HG03354 (cell line): ENCODE measurements at regions not wholly inside any gene's neighbourhood (a gene's known extent, or its start where the extent isn't known, plus 50 kb on each side); places are given as distances from the start of the nearest gene placed in this dataset.

ENCODE experiments used
- ATAC-seq: cut with Tn5 transposase; IDR thresholded peaks from one replicate; pipeline ENCODE4 v1.9.1; 2021; ENCODE audit warnings: mild to moderate bottlenecking; ENCODE audit not compliant: unreplicated experiment, poor library complexity, severe bottlenecking

DNA sequence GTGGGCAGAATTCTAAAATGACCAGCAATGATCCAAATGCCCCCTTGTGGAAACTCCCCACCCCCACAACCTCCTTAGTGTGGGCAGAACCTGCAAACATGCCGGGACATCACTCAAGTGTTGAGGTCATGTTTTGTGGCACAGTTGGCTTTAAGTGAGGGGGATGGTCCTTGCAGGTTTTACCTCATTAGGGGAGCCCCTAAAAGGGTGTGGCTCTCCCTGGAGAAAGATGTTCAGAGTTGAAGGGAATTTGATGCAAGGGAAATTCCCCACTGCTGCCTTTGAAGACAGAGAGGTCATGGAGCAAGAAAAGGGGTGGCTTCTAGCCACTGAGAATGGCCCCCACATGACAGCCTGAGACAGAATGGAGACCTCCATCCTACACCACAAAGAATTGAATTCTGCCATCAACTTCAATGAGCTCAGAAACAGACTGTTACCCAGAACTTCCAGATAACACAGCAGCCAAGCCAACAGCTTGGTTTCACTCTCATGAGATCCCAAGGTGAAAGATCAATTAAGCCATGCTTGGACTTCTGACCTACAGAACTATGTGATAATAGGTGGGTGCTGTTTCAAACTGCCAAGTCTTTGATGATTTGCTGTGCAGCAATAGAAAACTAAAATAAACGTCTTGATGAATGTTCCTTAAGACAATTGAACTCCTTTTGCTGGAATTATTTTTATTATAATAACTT lies 103.4 kb downstream of the MED10 start:
- no peak for ATAC-seq

DNA sequence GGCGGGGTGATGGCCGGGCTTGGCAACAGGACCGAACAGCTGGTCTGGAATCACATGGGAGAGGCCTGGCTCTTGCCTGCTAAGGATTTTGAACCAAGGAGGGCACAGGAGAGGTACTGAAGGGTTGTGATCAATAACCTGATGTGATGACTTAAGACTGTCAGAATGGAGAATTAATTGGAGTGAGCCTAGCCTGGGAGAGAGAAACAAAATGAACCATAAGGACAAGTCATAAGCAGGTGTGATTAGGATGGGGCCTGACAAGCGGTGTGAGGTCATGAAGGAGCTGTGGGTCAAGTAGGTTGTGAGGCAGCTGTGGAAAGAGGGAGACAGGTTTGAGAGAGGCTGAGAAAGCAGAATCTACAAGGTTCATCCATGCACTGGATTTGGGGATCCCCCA lies 104.6 kb downstream of the MED10 start:
- no peak for ATAC-seq

DNA sequence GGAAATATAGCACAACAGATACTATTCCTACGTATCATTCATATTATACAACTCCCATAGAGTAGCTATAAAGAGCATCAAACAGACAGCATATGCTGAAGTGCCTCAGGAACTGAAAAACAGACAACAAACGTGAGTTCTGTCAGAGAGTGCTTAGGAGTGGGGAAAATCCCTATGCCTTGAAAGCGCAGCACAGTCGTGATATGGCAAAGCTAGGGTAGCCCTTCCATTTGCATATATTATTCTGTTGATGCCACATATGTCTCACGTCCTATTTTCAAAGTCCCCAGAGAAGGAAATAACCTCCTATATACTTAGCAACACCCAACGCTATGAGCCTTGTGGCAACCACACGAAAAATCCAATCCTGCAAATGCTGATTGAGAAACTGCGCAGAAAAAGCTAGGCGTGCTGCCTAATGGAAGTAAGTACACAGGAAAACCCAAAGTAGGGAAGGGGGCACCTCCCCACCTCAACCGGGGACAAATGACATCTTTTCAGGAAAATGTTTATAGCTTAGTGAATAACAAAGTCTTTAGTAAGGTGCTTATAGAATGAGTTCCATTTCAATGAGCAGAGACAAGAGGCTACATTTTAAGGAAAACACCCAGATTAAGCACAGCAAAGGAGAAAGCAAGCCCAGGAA lies 105.1 kb downstream of the MED10 start:
- peak; percentile 58 for ATAC-seq

DNA sequence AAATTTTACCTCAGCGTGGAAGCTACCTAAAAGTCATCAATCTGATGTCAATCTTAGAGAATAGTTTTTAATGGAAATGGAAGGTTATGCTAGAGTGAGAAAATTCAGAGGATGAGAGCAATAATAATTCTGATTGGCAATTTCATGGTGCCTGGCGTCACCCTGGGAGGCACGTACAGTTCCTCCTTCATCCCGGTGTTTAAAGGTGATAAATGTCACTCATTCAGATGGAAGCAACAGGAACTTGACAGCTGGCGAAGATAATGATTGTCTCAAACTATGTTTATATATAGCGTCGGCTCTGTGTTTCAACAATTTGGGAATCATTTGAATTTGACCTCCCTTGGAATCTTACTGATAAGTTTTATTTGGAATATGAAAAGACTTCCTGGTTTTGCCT lies 108.4 kb downstream of the MED10 start:
- ATAC-seq, result no peak

DNA sequence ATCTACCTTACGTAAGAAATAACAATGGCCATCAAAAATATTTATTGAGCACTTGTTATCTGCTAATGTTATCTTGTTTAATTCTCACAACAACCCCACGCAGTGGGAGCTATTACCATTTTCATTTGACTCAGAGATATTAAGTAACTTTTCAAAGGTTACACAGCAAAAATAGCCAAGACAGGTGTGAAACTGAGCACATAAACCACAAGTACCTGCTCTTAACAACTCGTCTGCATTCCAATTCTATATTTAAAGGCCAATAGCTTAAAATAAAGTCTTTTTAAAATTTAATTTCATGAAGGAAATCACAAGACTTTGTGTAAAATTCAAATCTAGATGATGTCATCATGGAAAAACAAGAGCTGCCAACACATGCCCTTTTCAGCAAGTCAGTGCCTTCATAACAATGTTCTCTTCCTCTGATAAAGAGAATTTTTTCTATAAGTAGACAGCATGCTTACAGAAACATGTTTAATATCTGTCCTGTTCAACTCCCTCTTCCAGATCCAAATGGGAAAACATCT lies 111.6 kb downstream of the MED10 start:
- ATAC-seq, result no peak

DNA sequence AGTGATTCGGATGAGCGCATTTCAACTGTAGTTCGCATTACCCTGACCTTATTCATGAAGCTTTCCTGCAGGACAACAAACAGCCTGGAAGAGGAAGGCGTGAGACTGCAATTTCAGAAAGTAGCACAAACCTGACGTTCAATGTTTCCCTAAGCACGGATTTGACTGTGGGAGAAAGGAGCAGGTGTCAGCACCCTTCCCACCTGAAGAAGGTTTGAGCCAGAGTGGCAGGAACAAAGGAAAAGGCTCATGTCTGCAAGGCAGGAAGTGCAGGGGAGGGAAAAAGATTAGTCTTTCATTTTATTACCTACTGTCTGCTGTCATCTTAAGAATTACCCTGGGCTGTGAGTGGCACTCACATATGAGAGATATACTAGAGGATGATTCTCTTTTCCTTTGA lies 114.0 kb downstream of the MED10 start:
- no peak for ATAC-seq

DNA sequence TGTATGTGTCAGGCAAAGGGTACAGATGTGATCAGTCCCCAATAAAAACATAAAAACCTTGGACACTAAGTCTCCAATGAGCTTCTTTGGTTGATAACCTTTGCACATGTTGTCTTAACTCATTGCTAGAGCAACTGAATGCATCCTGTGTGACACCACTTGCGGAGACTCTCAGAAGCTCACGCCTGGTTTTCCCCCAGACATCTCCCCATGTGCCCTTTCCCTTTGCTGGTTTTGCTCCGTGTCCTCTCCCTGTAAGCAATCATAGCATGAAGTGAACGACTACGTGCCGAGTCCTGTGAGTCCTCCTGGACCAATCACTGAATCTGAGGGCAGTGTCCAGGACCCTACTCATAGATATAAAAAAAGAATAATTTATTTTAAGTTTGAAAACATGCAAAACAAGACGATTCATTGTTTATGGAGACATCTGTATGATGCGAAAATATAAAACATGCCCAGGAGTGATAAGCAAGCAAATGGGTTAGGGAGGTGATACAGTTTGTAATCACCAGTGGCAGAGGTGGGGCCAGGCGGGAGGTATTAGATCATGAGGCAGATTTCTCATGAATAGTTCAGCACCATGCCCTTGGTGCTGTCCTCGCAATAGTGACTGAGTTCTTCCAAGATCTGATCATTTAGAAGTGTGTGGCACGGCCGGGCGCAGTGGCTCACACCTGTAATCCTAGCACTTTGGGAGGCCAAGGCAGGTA lies 115.5 kb downstream of the MED10 start:
- no peak for ATAC-seq

DNA sequence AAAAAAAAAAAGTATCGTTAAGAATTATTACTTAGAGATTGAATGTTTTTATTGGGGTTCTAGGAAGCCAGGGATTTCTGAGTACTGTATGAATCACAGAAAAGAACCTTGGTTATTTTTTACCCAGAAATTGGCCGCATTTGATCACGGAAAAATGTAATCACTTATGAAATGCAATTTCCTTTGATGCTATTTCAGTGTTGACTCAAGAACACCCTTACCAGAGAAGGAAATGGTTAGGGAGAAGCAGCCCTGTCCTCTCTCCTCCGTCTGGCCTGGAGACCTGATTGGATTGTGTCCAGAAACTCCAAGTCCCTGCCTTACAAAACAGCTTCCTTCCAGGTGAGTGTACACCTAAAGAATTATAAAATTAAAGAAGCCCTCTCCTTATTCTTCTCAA lies 116.7 kb downstream of the MED10 start:
- ATAC-seq, result no peak

DNA sequence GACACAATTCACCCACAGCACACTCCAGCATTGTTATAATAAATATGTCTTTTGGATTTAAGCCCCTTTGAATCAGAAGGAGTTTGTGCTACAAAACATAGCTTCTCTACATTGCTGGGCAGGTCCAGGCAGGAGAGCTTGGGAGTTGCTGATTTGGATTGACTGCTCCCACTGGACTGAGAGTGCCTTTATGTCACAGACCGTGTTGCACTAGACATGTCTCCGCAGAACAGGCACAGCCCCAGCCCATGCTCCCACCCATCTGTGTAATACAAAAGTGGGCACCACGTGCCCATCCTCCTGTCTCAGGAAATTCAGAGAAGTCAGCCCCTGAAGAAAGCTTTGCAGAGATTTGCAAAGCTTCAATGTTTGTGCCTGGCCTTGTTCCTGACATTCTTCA lies 117.1 kb downstream of the MED10 start:
- no peak for ATAC-seq

DNA sequence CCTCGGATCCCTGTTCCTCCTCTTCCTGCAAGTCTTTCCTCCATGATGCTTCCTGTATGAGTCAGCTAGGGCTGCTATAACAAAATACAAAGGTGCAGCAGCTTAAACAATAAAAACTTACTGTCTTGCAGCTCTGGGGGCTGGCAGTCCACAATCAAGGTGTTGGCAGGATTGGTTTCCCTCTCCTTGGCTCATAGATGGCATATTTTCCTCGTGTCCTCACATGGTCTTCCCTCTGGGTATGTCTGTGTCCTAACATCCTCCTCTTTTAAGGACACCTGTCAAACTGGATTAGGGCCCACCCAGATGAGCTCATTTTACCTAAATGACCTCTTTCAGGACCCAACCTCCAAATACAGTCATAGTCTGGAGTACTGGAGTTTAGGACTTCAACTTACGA lies 117.5 kb downstream of the MED10 start:
- ATAC-seq, result no peak

DNA sequence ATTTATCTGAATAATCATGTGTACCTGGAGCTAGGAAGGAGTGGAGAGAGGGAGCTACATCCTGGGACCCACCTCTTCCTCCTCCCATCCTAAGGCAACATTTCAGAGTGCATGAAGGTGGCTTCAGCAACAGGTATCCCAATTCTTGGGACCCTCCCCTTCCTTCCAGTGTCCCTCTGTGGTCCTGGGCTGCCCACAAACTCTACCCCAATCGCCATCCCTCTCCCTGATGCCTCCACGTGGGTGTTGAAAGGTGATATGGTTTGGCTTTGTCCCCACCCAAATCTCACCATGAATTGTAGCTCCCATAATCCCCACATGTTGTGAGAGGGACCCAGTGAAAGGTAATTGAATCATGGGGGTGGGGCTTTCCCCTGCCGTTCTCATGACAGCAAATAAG lies 121.4 kb downstream of the MED10 start:
- no peak for ATAC-seq

DNA sequence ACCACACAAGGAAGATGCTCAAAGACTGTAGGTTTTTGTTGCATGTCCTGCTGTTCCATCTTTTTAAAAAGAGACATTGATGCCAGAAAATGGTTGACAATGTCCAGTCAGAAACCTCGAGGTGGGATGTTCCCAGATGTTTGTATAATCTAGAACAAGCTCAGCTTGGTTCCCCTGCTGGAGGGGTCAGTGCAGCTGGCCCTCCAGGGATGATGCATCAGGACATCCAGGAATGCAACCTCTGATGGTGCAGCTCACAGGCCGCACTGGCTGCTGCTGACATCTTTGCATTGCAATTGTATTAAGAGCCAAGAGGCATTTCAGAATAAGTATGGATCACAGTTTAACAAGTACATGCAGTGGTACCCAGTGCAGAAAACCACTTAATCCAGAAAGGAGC lies 122.4 kb downstream of the MED10 start:
- ATAC-seq, result no peak

DNA sequence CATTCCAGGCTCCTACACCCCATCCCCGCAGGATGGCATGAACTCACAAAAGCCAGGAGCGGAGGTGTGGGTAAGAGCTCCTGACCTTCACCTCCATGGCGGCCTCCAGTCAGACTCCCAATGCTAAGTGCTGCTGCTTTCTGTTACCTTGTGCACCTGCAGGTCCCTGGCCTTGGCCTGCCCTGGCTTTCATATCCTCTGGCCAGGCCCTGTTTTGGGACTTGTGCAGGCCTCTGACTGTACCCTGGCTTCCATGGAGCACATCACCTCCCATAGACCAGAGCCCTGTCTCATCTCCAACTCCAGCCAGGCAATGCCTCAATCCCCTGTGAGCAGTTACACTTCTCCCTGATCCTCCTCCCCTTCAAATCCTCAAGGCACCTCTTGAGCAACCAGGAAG lies 124.5 kb downstream of the MED10 start:
- no peak for ATAC-seq

DNA sequence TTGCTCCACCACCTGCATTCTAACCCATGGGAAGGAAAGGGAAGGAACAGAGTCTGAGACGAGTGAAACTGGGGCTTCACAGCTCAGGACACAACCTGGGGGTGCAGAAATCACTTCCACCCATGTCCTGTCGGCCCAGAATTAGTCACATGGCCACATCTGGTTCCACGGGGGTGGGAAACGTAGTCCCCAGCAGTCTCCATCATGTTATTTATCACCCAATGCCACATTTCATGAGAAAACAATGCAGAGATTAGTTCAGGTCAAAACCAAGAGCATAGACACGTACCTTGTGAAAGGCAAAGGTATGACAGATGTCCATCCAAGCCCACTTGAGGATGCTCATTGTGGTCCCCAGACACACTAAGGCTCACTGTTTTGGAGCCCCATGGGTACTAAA lies 125.1 kb downstream of the MED10 start:
- no peak for ATAC-seq

DNA sequence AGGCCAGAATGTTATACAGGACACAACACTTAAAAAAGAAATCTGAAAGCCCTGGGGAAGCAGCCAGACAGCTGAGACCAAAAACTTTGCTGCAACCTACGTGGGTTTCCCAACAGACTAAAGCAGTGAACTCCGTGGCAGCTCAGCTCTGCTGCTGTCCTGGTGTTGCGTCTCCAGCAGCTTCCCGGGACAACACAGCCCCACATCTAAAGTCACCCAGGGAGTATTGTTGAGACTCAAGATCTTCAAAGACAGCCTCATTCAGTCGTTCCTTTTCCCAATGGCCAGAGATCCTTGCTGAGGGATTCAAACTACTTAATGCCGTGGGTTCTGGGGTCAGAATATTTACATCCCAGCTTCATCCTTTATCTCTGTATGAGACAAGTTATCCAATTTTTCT lies 125.8 kb downstream of the MED10 start:
- ATAC-seq, result no peak

DNA sequence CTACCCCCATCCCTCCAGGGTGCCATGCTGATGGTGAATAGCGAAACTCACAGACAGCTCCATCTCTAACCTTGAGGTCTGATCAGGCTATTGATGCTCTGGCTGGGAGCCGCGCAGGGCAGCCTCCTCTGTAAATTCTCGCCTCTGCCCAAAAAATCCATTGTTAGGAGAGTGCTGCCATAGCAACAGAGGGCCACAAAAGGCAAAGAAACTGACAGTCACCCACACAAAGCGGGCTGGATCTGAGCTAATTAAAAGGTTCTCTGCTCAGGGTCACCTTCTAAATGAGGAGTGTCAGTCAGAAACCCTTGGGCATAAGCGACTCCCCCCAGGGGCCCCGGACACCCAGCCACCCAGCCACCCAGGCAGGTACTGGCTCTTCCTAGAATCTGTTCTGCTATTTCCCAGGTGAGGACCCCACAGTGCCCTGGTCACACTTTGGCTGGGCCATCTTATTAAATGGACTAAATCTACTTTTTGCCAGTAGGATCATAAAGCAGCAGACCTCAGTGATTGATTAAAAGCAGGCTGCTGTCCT lies 126.7 kb downstream of the MED10 start:
- no peak for ATAC-seq

DNA sequence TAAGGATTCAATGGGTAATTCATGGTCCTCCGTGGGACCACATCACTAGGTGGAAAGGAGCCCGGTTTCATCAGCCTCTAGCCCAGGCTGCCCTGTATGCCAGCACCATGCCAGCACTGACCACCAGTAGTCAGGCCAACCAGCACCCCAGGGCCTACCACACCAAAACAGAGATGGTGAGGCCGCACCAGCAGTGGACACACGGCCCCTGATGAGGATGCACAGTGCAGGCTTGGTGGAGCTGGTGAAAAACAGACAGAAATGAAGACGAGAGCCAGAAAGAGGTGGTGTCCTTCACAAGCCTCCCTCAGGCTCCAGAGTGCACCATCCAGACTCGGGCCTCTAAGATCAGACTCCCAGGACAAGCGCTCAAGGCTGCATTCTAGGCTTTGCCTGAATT lies 128.2 kb downstream of the MED10 start:
- ATAC-seq, result no peak

DNA sequence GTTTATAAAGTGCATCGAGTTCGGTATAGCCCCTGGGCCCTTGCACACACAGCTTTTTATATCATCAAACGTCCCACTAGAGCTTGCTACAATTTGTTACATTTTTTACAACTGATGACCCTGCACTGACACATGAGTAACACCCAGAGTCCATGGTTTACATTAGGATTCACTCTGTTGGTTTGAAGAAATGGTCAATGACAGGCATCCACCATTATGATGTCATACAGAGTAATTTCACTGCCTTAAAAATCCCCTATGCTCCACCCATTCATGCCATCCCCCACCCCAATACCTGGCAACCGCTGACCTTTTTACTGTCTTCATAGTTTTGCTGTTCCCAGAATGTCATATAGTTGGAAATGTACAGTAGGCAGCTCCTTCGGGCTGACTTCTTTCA lies 130.2 kb downstream of the MED10 start:
- ATAC-seq, result no peak

DNA sequence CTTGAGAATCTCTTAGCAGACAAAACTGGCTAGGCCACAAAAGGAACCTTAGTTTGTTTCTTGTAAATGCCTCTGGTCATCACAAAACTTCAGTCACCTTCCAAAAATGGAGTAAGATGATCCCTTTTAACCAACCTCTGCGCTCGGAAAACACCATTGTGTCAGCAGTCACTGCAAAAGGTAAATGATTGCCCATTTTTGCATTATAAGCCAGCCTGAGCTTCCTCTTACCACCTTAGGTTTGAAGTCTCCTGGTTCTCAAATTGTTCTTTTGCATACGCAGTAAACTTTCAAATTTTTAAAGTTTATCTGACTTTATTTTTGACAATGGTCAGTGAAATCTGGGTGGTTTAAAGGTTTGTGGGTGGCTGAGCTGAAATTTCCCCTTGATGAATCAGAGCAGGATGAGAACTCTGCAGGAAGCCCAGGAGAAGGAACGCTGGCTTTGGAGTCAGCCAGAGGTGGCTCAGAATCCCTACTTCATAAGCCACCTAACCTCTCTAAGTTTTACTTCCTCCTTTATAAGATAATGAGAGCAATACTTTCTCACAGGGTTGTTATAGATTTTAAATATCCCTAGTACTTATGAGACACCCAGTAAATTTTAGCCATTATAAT lies 131.4 kb downstream of the MED10 start:
- ATAC-seq, result peak; percentile 54

DNA sequence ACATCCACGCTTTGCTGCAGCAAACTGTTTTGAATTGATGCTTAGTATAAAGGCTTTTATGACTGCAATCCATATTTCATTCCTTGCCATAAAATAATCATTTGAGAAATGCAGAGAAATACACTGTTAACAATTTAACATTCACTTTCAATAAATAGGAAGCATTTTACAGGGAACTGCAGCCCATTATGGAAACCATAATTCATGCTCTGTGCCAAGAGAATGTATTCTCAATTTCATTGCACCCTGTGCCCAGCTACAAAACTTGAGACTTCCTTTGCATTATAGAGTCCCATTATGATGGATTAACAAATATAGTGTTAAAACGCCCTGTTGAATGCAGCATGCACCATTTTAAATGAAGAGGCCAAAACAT lies 134.0 kb downstream of the MED10 start:
- ATAC-seq, result no peak
